ENCODE measurements at regions not wholly inside any gene's neighbourhood (a gene's known extent, or its start where the extent isn't known, plus 50 kb on each side); places are given as distances from the start of the nearest gene placed in this dataset.

DNA sequence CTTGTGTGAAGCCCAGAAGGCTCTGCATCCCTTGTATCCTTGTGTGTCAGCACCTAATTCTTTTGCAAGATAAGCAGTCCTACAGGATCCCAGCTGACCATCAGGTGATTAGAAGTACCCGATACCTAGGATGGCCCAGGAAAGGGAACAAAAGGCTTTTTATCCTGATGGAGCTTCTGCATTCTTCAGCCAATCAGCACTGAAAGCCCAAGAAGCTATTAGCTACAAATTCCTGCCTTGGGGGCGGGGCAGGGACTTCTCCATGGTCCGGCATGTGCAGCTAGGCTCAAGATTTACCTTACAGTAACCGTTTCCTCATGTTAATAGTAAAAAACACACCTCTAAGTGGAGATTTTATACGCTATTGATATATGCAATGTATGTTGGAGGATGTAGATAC lies 264.6 kb upstream of the THUMPD2 start:
- no peak overlapping the region for H3K27ac ChIP-seq
- peaks cover 0 to 10% (median 0%) of the 10 kb centered on the region in 7 donors for H3K27me3 ChIP-seq
- 73 to 75% methylated on average over 5 of the region's 5 CpGs for WGBS, 2 donors
- peaks cover 0 to 28% (median 0%) of the 10 kb centered on the region in 9 donors for H3K4me1 ChIP-seq
- H3K9me3 ChIP-seq = no peaks in the 10 kb centered on the region
- no peaks in the 10 kb centered on the region for H3K36me3 ChIP-seq
- TF ChIP-seq, protein P1, sequence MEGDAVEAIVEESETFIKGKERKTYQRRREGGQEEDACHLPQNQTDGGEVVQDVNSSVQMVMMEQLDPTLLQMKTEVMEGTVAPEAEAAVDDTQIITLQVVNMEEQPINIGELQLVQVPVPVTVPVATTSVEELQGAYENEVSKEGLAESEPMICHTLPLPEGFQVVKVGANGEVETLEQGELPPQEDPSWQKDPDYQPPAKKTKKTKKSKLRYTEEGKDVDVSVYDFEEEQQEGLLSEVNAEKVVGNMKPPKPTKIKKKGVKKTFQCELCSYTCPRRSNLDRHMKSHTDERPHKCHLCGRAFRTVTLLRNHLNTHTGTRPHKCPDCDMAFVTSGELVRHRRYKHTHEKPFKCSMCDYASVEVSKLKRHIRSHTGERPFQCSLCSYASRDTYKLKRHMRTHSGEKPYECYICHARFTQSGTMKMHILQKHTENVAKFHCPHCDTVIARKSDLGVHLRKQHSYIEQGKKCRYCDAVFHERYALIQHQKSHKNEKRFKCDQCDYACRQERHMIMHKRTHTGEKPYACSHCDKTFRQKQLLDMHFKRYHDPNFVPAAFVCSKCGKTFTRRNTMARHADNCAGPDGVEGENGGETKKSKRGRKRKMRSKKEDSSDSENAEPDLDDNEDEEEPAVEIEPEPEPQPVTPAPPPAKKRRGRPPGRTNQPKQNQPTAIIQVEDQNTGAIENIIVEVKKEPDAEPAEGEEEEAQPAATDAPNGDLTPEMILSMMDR (IDR thresholded peaks at IDR 0.05) = no peak
- intact Hi-C loops (cut with DNase I) = no loop called here
- ATAC-seq (no peak), DNase-seq (no peak)
- no peak overlapping the region for H3K4me3 ChIP-seq

DNA sequence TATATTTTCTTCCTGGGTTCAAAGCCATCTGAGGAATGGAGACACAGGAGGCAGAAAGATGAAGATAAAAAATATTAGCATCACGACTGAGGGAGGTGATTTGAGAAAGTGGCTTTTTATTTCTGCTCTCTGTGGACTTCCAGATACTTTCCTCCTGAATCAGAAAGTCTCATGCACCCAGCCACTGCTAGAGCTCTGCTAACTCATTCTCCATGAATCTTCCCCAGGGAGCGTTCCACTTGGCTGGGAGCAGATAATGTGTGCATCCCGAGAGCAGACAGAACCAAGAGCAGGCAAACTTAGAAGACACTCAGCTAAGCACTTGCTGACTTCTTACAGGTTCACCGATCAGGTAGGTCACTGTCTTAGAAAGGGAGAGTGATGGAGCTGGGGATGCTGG lies 264.1 kb upstream of the THUMPD2 start:
- no peaks in the 10 kb centered on the region for H3K9me3 ChIP-seq
- no peak for DNase-seq
- no peak overlapping the region for H3K27ac ChIP-seq
- no peaks in the 10 kb centered on the region for H3K36me3 ChIP-seq
- H3K4me1 ChIP-seq = peaks cover 0 to 31% (median 0%) of the 10 kb centered on the region in 9 donors
- ATAC-seq = no peak
- intact Hi-C loops (cut with DNase I) = no loop called here
- H3K4me3 ChIP-seq = no peak overlapping the region
- H3K27me3 ChIP-seq = peaks cover 0 to 10% (median 0%) of the 10 kb centered on the region in 7 donors
- TF ChIP-seq, protein P1 (IDR thresholded peaks at IDR 0.05) = no peak
- WGBS, 2 donors = 72 to 81% methylated on average over 4 of the region's 4 CpGs

DNA sequence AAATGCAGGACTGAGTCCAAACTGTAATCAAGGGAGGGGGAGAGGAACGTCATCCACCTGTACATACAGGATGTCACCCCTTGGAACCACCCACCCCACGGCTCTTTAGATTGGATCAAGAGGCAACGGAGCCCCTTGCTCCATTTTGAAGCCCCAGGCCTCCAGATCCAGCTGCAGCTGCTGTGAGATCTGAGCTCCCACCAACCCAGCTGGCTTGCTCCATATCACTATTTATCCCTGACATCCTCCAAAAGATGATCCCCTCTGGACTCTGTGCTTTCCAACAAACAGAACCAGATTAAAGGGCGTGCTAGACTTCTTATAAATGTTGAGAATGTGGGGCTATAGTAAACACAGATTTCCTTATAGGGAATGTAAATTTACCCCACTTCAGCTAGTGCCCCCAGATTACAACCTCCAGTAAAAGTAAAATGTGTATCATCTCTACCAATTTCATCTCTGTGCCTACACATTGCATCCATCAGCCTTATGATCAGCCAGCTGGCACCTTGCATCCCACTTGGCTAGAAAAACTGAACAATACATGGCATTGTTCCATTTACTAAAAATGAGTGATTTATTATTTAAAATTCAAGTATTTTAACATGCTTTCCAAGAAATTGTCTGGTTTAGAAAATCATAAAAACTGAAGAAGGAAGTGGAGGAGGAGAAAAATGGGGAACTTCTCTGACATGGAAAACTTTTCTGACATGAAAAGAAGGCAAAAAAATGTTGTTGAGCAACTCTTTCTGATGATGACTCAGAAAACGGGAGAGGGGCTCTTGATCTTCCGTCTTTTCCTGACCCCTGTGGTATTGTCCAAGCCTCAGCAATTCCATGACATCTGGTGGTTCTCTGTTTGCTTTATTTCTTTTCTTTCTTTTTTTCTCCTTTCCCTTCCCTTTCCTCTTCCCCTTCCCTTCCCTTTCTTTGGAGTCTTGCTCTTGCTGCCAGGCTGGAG lies 262.6 kb upstream of the THUMPD2 start:
- TF ChIP-seq, protein P1 (IDR thresholded peaks at IDR 0.05) = no peak
- DNase-seq (no peak), ATAC-seq (peak in 3 of 8 donors; percentile 37 to 44 (median 41))
- WGBS, 2 donors = 57 to 77% methylated on average over 6 of the region's 6 CpGs
- H3K4me3 ChIP-seq = no peak overlapping the region
- peaks cover 0 to 10% (median 0%) of the 10 kb centered on the region in 7 donors for H3K27me3 ChIP-seq
- no peak overlapping the region for H3K27ac ChIP-seq
- H3K9me3 ChIP-seq = no peaks in the 10 kb centered on the region
- H3K4me1 ChIP-seq = peaks cover 0 to 39% (median 0%) of the 10 kb centered on the region in 9 donors
- no peaks in the 10 kb centered on the region for H3K36me3 ChIP-seq
- intact Hi-C loops (cut with DNase I) = no loop called here

DNA sequence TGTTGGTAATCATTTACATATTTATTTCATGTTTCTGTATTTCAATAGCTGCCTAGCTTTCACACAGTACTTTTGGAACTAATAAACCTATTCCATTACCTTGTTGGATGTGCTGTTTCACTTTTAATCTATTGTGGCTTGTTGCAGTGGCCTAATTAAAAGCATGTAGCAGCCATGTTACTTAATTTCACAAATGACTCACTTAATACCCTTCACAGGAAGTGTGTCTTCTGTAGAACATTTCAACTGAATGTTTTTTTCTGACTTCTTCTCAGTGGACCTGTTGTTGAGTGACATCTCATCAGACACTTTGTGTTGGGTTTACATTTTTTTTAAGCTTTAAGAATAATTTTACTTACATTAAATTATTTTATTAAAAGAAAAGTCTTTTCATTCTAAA lies 260.5 kb upstream of the THUMPD2 start:
- Histone ChIP-seq H3K4me1 (peaks cover 0 to 39% (median 0%) of the 10 kb centered on the region in 9 donors), H3K4me3 (no peak overlapping the region), H3K9me3 (peaks cover 0 to 11% (median 3%) of the 10 kb centered on the region in 11 donors), H3K27me3 (peaks cover 0 to 8% (median 0%) of the 10 kb centered on the region in 7 donors), H3K36me3 (no peaks in the 10 kb centered on the region), H3K27ac (no peak overlapping the region)
- no peak for ATAC-seq
- DNase-seq = no peak
- intact Hi-C loops (cut with DNase I) = no loop called here
- TF ChIP-seq, protein P1 (IDR thresholded peaks at IDR 0.05) = no peak
